ENCODE measurements at regions not wholly inside any gene's neighbourhood (a gene's known extent, or its start where the extent isn't known, plus 50 kb on each side); places are given as distances from the start of the nearest gene placed in this dataset.
"Not testable (repeated sequence)": the region's sequence is repeated elsewhere in the genome, so short reads cannot be mapped to it uniquely, and the experiment has no call there.

GRCh38 chr11:37343290-37343689 lies 745.3 kb upstream of the RAG2 start:
- DNase-seq (ENCODE audit: low read depth, low spot score) = no peak

GRCh38 chr11:37336401-37336800 lies 738.4 kb upstream of the RAG2 start:
- DNase-seq (ENCODE audit: low read depth, low spot score) = no peak

- no peak for DNase-seq (ENCODE audit: low read depth, low spot score)
Measured at GRCh38 chr11:37333345-37333744, 735.3 kb upstream of the RAG2 start.

- DNase-seq (ENCODE audit: low read depth, low spot score) = no peak
Measured at GRCh38 chr11:37323843-37324242, 725.8 kb upstream of the RAG2 start.

GRCh38 chr11:37322333-37323194 lies 724.5 kb upstream of the RAG2 start:
- no peak for DNase-seq (ENCODE audit: low read depth, low spot score)

- no peak for DNase-seq (ENCODE audit: low read depth, low spot score)
Measured at GRCh38 chr11:37320921-37321320, 722.9 kb upstream of the RAG2 start.

GRCh38 chr11:37317803-37318202 lies 719.8 kb upstream of the RAG2 start:
- DNase-seq (ENCODE audit: low read depth, low spot score) = no peak

GRCh38 chr11:37313266-37313665 lies 715.2 kb upstream of the RAG2 start:
- no peak for DNase-seq (ENCODE audit: low read depth, low spot score)

GRCh38 chr11:37306563-37306962 lies 708.5 kb upstream of the RAG2 start:
- DNase-seq (ENCODE audit: low read depth, low spot score) = no peak

GRCh38 chr11:37301405-37301804 lies 703.4 kb upstream of the RAG2 start:
- DNase-seq (ENCODE audit: low read depth, low spot score) = not testable (repeated sequence)

- no peak for DNase-seq (ENCODE audit: low read depth, low spot score)
Measured at GRCh38 chr11:37298173-37298572, 700.1 kb upstream of the RAG2 start.

GRCh38 chr11:37286890-37287289 lies 688.9 kb upstream of the RAG2 start:
- DNase-seq (ENCODE audit: low read depth, low spot score) = no peak

GRCh38 chr11:37282367-37282766 lies 684.3 kb upstream of the RAG2 start:
- no peak for DNase-seq (ENCODE audit: low read depth, low spot score)

GRCh38 chr11:37280200-37280599 lies 682.2 kb upstream of the RAG2 start:
- no peak for DNase-seq (ENCODE audit: low read depth, low spot score)

- no peak for DNase-seq (ENCODE audit: low read depth, low spot score)
Measured at GRCh38 chr11:37277896-37278465, 679.9 kb upstream of the RAG2 start.

- no peak for DNase-seq (ENCODE audit: low read depth, low spot score)
Measured at GRCh38 chr11:37264783-37265182, 666.7 kb upstream of the RAG2 start.

GRCh38 chr11:37264060-37264459 lies 666.0 kb upstream of the RAG2 start:
- DNase-seq (ENCODE audit: low read depth, low spot score) = no peak

GRCh38 chr11:37263467-37263866 lies 665.4 kb upstream of the RAG2 start:
- DNase-seq (ENCODE audit: low read depth, low spot score) = not testable (repeated sequence)

GRCh38 chr11:37259734-37260133 lies 661.7 kb upstream of the RAG2 start:
- no peak for DNase-seq (ENCODE audit: low read depth, low spot score)

GRCh38 chr11:37248145-37248544 lies 650.1 kb upstream of the RAG2 start:
- DNase-seq (ENCODE audit: low read depth, low spot score) = no peak

- DNase-seq (ENCODE audit: low read depth, low spot score) = not testable (repeated sequence)
Measured at GRCh38 chr11:37246092-37246491, 648.1 kb upstream of the RAG2 start.

- no peak for DNase-seq (ENCODE audit: low read depth, low spot score)
Measured at GRCh38 chr11:37230865-37231264, 632.8 kb upstream of the RAG2 start.

GRCh38 chr11:37223962-37224361 lies 625.9 kb upstream of the RAG2 start:
- DNase-seq (ENCODE audit: low read depth, low spot score) = no peak
